NCI-H1092 (cell line): ENCODE measurements at regions not wholly inside any gene's neighbourhood (a gene's known extent, or its start where the extent isn't known, plus 50 kb on each side); places are given as distances from the start of the nearest gene placed in this dataset.
"Not testable (repeated sequence)": the region's sequence is repeated elsewhere in the genome, so short reads cannot be mapped to it uniquely, and the experiment has no call there.

Experiments used
- DNase-seq: peaks from one replicate; lab custom pipeline; 2025; lab: John Stamatoyannopoulos, UW

DNA sequence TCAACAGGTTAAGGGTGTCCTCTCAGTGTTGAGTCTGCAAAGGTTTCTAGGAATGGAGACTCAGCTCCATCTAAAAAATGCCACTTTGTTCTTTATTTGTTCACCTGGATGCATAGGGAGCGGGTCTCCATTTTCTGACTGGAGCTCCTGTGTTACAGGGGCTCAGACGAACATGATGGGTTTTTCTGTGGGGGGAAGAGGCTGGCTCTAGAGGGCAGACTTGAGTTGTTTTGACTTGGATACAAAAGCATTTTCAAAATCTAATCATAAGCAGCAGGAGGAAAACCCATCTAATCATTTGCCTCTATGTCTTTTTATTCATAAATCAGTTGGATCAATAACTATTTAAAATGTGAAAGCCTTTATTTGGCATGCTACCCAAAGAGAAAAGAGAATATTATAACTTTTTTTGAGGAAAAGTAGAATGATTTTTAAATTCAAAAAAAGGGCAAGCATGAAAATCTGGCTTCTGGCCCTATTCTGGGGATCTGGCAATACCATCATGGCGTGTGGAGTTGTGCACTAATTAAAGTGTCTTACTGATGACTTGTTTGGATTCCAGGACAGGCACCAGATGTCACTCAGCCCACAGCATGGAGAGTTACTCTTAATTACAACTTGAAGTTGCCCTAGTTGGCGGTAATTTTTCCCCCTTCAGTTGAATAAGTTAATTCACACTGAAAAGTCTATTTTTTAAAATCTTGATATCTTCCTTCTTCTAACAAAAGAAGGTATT is 594.9 kb downstream of the REEP3 start:
- no peak for DNase-seq

DNA sequence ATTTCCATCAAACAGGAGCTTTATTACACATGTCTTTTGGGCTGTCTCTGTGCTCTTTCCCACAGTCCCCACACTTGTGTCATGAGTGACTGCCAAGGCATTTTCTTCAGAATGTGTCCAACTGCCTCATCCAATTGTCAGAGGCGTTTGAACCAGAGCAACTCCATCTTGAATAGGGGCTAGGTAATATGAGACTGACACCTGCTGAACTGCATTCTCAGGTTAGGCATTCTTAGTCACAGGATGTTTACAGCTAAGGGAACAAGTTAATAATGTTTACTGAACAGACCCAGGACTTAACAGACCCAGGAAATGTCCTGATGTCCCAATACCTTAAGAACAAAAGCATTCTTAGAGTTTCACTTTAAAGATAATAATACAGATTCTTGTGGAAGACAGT is 595.5 kb downstream of the REEP3 start:
- no peak for DNase-seq

DNA sequence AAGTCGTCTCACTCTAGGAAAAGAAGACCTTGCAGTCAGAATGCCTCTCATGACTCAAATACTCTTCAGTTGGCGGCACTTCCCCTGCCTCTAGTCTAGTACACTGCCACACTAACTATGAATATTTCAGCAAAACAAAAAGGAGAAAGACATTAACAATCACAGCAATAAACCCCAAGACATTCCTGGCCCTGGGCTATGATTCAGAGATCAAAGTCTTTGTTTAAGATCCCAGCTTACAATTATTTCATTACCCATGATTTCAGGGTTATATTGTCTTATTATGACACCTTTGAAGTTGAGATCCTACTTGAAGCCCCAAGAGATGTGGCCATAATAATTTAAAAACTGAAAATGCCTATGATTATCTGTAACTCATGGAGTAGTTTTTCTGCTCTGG is 597.5 kb downstream of the REEP3 start:
- no peak for DNase-seq

DNA sequence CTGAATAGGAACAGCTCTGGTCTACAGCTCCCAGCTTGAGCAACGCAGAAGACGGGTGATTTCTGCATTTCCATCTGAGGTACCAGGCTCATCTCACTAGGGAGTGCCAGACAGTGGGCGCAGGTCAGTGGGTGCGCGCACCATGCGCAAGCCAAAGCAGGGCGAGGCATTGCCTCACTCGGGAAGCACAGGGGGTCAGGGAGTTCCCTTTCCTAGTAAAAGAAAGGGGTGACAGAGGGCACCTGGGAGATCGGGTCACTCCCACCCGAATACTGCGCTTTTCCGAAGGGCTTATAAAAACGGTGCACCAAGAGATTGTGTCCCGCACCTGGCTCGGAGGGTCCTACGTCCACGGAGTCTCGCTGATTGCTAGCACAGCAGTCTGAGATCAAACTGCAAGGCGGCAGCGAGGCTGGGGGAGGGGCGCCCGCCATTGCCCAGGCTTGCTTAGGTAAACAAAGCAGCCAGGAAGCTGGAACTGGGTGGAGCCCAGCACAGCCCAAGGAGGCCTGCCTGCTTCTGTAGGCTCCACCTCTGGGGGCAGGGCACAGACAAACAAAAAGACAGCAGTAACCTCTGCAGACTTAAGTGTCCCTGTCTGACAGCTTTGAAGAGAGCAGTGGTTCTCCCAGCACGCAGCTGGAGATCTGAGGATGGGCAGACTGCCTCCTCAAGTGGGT is 599.2 kb downstream of the REEP3 start:
- DNase-seq, result not testable (repeated sequence)

DNA sequence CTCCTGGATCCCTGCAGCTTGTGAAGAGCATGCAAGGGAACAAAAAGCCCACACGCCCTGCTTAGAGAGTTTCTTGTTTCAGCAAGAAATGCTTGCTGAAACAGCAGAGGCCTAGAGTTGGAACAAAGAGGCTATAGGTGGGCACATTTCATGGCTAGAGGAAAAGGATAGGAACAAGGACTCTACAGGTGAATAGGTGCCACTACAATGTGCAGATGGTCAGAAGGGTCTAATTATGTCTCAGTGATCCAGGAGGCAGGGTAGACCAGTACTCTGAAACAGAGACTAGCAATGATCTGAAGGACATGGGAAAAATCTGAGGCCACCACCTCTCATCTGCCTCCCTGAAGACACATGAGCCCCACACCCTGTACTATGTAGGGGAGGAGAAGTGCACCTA is 609.0 kb downstream of the REEP3 start:
- DNase-seq, result no peak

DNA sequence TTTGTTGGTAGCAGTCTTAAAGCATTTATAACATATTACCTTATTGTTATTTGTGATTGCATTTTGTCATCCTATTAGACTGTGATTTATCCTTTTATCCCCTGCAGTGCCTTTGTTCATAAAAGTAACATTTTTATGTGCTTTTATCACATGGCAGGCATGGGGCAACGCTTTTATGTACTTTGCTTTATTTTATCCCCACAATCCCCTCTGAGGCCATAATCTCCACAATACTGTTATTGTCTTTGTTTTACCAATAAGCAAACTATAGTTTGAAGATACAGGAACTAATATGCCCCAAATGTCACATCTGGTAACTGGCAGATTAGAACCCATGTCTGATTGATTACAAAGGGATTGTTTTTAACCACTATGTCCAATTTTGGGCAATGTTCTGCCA is 613.5 kb downstream of the REEP3 start:
- no peak for DNase-seq

DNA sequence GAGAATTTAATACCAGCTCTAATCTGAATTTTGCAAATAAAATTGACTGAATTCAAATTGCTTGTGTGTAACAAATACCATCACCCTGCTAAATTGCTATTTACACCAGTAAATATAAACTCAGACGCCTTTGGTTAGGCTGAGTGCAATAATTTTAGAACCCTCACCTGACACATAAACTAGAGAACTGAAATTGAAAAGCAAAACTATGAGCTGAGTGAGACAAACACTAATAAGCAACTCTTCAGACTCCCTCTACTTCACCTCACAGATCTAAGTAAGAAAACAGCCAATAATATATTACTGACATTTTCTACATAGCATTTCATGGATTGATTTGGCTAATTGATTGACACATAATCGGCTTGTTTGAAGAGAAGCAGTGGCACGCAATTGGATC is 621.2 kb downstream of the REEP3 start:
- no peak for DNase-seq

DNA sequence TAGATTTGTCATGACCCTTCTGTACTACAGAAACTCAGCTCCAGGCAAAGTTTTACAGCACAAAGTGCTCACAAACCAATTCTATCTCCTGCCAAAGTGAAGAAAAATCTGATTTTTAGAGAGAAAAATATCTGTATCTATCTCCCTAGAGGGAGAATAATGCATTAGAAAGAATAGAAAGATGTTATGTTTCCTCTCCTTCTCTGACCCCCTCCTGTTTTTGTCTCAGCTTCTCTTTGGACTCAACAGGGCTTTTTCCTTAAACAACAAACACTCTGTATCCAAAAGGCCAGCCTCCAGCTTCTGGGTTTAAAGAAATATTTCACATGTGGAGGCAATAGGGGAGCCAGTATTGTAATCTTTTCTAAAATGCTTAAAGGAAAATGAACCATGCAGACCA is 627.4 kb downstream of the REEP3 start:
- no peak for DNase-seq

DNA sequence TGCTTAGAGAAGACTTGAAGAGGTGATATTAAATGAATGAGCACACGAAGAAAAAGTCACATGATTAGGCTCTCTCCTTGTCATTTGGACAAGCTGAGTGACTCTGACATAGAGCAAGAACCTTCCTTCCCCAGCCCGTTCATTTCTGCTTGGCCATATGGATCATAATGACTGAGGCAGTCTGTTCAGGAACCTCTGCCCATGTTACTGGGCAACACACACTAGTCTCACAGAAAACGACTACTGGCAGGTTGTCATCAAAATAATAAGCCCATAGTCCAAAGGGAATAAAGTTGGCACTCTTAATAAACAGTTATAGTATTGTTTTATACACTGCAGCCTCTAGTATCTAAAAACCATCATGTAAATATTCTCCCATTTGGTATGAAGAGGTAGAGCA is 635.0 kb downstream of the REEP3 start:
- no peak for DNase-seq

DNA sequence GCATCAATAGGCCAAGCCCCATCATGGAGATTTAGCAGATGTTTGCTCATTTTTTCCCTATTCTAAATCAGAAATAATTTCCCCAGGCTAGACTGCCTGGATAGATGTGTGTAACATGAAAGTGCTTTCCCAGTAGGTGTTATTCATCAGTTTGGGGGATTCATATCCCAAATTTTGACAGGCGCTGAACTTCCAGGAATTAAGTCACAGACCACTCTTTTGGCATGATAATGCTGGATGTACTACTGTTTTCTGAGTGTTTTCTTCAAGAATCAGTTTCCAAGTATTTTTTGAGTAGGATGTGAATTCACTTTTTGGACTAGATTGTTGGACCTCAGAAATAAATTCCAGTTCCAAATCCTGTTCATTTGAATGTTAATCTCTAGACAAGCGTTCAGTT is 637.4 kb downstream of the REEP3 start:
- no peak for DNase-seq

DNA sequence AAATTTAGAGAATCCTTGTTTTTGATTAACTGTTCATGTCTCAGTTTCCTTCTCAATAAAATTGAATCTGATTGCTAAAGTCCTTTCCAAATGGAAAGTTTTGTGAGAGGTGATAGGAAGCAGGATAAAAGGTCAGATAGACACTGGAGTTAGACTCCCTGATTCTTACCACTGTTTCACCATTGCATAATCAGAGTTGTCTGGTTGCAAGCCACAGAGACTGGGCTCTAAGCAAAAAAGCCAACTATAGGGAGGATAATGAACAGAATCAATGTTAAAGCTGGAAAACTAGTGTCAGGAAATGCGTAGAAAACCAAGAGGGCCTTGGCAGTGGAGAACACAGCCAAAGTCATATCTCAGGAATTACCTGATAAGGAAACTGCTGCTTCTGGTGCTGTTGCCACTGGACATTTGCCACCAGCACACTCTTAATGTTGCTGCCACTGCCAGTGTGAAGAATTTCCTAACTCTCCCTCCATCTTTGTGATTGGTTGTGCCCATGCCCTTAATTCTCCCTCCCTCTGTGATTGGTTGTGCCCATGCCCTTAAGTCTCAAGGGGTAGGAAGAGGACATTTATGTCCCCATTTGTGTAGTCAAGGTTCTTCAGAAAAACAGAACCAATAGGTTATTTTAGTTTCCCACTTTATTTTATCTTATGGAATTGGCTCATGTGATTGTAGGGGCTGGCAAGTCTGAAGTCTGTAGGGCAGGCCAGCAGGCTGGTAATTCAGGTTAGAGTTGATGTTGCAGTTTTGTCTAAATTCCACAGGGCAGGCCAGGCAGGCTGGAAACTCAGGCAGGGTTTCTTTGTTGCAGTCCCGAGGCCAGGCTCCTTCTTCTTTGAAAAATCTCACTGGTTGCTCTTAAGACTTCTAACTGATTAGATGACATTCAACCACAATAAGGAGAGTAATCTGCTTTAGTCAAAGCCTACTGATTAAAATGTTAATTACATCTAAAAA is 639.0 kb downstream of the REEP3 start:
- DNase-seq, result no peak

DNA sequence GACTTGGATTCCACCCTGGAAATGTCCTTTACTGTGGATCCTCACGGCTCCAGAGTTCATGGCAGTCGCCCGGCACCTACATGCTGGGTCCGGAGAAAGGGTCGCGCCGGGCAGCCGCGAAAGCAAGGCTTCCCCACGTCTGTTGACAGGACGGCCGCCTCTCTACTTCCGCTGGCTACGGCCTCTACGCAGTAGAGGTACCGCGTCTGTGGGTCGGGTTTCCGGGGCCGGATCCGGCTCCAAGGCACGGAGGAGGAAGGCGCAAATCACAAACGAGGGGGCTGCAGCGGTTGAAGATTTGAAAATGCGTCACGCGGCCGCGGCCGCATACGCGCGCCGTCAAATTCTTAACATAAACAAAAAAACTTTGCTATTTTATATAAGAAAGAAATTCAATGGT is 649.6 kb downstream of the REEP3 start:
- DNase-seq, result no peak

DNA sequence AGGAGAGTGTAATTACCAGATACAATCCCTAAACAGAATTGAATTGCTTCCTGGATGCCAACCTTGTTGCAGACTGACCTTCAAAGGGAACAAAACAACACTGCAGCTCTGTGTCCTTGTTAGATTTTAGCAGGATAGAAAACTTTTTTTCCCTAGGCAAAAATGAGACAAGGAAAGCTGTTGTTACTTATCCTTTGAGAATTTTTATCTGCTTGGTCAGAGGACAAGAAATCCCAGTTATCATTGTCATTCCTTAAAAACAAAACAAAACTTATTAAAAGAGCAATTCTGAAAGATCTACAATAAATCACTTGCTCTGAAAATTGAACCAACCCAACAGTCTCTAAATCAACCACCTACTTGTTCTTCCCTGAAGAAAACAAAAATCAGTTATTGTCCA is 652.6 kb downstream of the REEP3 start:
- no peak for DNase-seq

DNA sequence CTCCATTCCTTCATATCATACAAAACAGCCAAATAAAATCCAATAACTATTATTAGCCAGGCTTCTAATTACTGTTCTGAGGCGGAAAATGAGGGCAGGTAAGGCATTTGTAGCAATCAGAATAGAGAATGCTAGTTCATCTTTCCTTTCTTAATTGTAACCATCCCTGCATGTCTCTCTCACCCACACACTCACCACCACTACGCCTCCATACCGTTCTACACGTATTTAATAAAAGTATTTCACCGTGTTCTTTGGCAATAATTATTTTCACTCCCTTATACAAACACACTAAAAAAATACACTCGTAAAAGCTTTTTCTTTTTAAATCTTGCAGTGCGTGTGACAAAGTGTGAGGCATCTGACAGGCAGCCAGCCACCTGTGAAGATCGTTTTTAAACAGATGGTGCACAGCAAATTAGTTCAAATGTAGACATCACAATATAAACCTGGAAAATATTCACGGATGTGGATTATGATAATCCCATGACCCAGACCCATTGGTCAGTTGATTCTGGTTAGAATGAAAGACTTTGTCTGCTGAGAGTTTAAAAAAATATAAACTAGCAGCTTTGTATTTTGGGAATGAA is 653.6 kb downstream of the REEP3 start:
- no peak for DNase-seq

DNA sequence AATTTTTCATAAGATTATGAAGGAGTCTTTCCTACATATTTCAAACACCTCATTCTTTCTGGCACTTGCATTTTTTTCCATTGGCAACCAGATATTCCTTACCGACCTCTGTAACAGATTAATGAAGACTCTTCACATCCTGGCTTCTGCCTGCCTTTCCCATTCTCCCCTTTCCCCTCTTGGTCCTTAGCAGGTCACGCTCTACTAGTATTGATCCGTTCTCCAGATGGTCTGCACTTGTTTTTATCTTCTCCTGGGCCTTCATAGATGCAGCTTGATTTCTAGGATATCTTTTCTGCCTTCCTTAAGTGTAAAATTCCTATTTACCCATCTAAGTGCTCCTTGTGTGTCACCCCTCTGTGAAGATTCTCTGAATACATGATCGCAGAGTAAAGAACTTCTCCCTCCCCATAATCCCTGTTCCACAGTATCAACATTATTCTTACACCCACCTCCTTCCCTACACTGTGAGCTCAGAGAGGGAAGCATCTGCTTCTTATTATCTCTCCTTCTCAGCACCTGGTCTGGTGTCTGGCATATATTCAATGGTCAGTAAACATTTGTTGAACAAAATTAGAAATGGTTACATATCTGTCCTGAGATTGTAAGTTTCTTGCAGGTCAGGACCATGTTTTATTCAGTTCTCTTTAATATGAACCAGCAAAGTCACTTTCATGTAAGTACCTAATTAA is 654.2 kb downstream of the REEP3 start:
- no peak for DNase-seq

DNA sequence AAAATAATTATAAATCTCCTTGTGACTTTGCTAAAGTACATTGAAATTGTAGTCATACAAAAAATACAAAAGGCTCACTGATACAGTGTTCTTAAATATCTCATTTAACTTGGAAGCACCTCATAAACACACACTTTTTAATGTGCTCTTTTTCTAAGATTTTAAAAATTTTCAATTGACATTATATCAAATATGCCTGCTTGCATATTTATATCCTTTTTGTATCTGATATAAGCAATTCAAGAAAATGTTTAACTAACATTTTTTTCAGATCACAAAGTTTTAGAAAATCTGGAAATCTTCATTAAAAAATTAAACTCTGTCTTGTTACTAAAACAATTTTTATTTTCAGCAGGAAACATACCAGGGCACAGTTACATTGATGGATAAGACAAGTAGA is 661.5 kb downstream of the REEP3 start:
- no peak for DNase-seq

DNA sequence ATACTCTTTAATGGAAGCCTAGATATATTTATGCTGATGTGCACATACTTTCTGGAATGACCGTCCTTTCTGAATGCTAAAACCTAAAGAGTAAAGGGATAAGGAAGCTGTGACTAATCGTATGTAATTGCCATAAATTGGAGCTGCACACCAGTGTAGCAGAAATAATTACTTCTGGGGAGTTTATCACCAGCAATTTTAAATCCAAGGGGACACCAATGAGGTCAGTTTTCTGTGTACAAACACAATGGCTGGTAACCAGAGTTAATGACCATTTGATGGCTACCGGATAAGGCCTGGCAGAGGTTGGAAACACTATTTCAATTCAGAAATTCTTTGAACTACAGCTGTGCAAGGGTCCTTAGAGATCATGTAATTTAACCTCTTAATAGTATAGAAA is 670.1 kb downstream of the REEP3 start:
- DNase-seq, result no peak

DNA sequence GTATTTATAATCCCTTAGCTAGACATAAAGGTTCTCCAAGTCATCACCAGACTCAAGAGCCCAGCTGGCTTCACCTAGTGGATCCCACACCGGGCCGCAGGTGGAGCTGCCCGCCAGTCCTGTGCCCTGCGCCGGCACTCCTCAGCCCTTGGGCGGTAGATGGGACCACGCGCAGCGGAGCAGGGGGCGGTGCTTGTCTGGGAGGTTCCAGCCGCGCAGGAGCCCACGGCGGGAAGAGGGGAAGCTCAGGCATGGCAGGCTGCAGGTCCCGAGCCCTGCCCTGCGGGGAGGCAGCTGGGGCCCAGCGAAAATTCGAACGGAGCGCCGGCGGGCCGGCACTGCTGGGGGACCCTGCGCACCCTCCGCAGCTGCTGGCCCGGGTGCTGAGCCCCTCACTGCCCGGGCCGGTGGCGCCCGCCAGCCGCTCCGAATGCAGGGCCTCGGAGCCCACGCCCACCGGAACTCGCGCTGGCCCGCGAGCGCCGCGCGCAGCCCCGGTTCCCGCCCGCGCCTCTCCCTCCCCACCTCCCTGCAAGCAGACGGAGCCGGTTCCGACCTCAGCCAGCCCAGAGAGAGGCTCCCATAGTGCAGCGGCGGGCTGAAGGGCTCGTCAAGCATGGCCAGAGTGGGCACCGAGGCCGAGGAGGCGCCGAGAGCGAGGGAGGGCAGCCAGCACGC is 675.6 kb downstream of the REEP3 start:
- no peak for DNase-seq

DNA sequence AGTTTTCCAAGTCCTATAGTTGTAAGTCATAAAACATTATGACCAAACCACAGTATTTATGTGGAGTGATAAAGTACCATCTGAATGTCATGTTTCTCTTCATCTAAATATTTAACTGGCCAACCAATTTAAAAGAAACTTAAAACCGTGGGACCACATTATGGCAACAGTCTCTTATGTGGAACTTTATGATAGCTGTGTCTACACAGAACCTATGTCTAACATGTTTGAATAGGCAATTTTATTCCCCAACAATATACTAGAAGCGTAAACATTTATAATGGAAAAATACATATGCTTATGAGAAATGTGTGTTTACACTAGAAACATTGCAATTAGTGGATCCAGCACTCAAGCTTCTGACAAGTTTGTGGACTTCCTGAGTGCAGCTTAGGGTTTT is 680.7 kb downstream of the REEP3 start:
- DNase-seq, result no peak

DNA sequence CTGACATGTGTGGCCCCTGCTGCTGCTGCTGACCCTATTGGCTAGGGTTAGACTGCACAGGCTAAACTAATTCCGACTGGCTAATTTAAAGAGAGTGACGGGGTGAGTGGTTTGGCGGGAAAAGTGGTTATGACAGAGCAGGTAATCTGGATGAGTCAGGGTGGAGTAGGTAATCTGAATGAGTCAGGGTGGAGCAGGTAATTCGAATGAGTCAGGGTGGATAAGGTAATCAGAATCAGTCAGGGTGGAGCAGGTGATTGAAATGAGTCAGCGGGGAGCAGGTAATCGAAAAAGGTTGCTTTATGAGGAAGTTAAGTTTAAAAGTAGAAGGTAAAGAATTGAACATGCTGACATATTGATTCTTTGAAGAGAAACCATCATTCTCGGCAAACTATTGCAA is 683.3 kb downstream of the REEP3 start:
- DNase-seq, result not testable (repeated sequence)

DNA sequence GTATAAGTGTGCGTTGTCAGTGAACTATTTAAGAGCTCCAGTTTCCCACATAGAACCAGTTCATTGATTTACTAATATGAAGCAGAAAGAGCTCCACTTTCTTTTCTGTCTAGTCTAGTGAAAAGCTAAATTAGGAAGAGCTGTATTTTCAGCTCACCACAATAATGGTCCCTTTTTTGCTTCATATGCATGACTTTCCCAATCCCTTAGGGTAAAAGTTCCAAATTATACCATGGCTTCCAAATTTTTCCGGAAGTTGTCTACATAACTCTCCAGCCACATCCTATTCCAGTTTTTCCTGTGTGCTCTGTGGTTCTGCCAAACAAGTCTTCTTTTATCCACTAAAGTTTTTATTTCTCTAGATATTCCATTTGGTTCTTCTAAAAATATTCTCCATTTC is 685.2 kb downstream of the REEP3 start:
- no peak for DNase-seq
